ENCODE measurements at regions not wholly inside any gene's neighbourhood (a gene's known extent, or its start where the extent isn't known, plus 50 kb on each side); places are given as distances from the start of the nearest gene placed in this dataset.

DNA sequence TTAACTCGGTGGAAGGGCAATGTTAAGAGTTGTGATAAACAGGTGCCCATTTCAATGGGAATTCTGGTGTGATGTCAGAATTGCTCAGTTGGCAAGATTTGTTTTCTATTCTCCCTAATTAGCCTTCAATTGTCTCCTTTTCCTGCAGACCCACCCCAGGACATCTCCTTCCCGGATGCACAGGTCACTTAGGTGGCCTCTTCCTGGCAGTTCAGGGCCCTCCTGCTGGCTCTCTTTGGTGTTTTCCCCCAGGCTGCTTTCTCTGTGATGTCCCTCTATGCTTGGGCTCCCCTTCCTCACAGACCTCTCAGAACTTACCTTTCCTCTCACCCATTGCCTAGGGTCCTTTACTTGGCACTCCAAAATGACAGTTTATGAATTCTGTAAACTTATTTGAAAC, 126.3 kb downstream of the GPAT3 start:
- TF ChIP-seq, protein P1, sequence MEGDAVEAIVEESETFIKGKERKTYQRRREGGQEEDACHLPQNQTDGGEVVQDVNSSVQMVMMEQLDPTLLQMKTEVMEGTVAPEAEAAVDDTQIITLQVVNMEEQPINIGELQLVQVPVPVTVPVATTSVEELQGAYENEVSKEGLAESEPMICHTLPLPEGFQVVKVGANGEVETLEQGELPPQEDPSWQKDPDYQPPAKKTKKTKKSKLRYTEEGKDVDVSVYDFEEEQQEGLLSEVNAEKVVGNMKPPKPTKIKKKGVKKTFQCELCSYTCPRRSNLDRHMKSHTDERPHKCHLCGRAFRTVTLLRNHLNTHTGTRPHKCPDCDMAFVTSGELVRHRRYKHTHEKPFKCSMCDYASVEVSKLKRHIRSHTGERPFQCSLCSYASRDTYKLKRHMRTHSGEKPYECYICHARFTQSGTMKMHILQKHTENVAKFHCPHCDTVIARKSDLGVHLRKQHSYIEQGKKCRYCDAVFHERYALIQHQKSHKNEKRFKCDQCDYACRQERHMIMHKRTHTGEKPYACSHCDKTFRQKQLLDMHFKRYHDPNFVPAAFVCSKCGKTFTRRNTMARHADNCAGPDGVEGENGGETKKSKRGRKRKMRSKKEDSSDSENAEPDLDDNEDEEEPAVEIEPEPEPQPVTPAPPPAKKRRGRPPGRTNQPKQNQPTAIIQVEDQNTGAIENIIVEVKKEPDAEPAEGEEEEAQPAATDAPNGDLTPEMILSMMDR (IDR thresholded peaks at IDR 0.05; ENCODE audit: low read depth, low read length), result no peak
- TF ChIP-seq MAX (IDR thresholded peaks at IDR 0.05; ENCODE audit: low read depth, low read length), result no peak
